GM12878 (cell line): ENCODE measurements at regions not wholly inside any gene's neighbourhood (a gene's known extent, or its start where the extent isn't known, plus 50 kb on each side); places are given as distances from the start of the nearest gene placed in this dataset.

Source experiments
- ATAC-seq: fragments of 200-7000 bp; cut with Tn5 transposase; 3 replicates; pipeline ENCODE4 v1.9.1; 2020; ENCODE audit warnings: mild to moderate bottlenecking, moderate library complexity
- BruUV-seq: library from RNA; stranded (reverse); fragments of 400-500 nt; replicated peaks from 2 replicates; lab custom pipeline; 2021; lab: Mats Ljungman, UMichigan
- CTCF ChIA-PET: fragments of 300-600 bp; sonication (Branson Sonifier 250); formaldehyde crosslinking; extraction: SDS; loops from one replicate; lab custom pipeline; 2021; ENCODE audit warnings: inconsistent platforms; lab: Yijun Ruan, JAX
- POLR2A ChIA-PET: fragments of 350-600 bp; formaldehyde crosslinking; extraction: SDS; loops from one replicate; lab custom pipeline; 2021; ENCODE audit warnings: inconsistent platforms; lab: Charles Lee
- RAD21 ChIA-PET: fragments of 300-600 bp; sonication (Branson Sonifier 250); formaldehyde crosslinking; loops from one replicate; lab custom pipeline; 2023; ENCODE audit warnings: antibody characterized with exemption; ENCODE audit not compliant: unreplicated experiment; lab: Charles Lee
- SMC1A ChIA-PET: fragments of 300-600 bp; sonication (Branson Sonifier 250); formaldehyde crosslinking; loops from one replicate; lab custom pipeline; 2023; ENCODE audit not compliant: unreplicated experiment, uncharacterized antibody; lab: Charles Lee
- DNase-seq: peaks from one replicate; pipeline ENCODE4 v3.0.0-alpha.2; 2011; ENCODE audit warnings: low read depth, low spot score
- FAIRE-seq: peaks from 3 replicates; lab custom pipeline; 2011; peaks lifted over from hg19 to GRCh38; lab: Jason Lieb, UNC
- H2AFZ ChIP-seq: 2 replicates; pipeline ENCODE4 v1.6.0; 2011; ENCODE audit warnings: low read depth, low read length, control low read depth; ENCODE audit not compliant: control insufficient read depth
- H3K27ac ChIP-seq: 2 replicates; pipeline ENCODE4 v1.5.1; 2011; ENCODE audit warnings: control low read depth; ENCODE audit not compliant: control insufficient read depth, insufficient read depth
- H3K27me3 ChIP-seq, 2 experiments: replicated peaks in 1 of 2; 2 replicates each; pipeline versions ENCODE4 v1.6.0 to v1.6.1; 2011; ENCODE audit warnings: low read length in 1 of 2; ENCODE audit not compliant: control insufficient read depth in 2 of 2, insufficient read depth in 2 of 2
- H3K36me3 ChIP-seq, 2 experiments: 2 replicates each; pipeline ENCODE4 v1.5.1; 2011; ENCODE audit warnings: low read length in 1 of 2; ENCODE audit not compliant: control insufficient read depth in 2 of 2, insufficient read depth in 2 of 2
- H3K4me1 ChIP-seq: 2 replicates; pipeline ENCODE4 v1.6.1; 2011; ENCODE audit warnings: mild to moderate bottlenecking, low read length, moderate library complexity, mixed read lengths; ENCODE audit not compliant: control insufficient read depth, insufficient read depth
- H3K4me2 ChIP-seq: 2 replicates; pipeline ENCODE4 v1.6.0; 2011; ENCODE audit warnings: control low read depth; ENCODE audit not compliant: control insufficient read depth, insufficient read depth
- H3K4me3 ChIP-seq: fragments of 200-600 bp; sonication (generic); 2 replicates; pipeline ENCODE4 v1.5.1; 2016
- H3K79me2 ChIP-seq: 2 replicates; pipeline ENCODE4 v1.6.0; 2011; ENCODE audit warnings: low read length; ENCODE audit not compliant: control insufficient read depth, insufficient read depth
- H3K9ac ChIP-seq: 2 replicates; pipeline ENCODE4 v1.8.0; 2011; ENCODE audit warnings: low read length, control low read depth, mixed read lengths; ENCODE audit not compliant: control insufficient read depth, insufficient read depth
- H3K9me3 ChIP-seq: replicated peaks from 3 replicates; pipeline ENCODE4 v1.5.1; 2011; ENCODE audit warnings: mild to moderate bottlenecking, low read length; ENCODE audit not compliant: control insufficient read depth, insufficient read depth
- H4K20me1 ChIP-seq: 2 replicates; pipeline ENCODE4 v1.6.0; 2011; ENCODE audit not compliant: control insufficient read depth, insufficient read depth
- CREM ChIP-seq: IDR thresholded peaks from 2 replicates; pipeline ENCODE4 v1.6.1; 2014; ENCODE audit warnings: antibody characterized with exemption, low read depth
- CUX1 ChIP-seq: IDR thresholded peaks from 2 replicates; pipeline ENCODE4 v1.6.1; 2012; ENCODE audit warnings: improper control_type of control experiment, low read depth, low read length; ENCODE audit not compliant: insufficient replicate concordance
- EGR1 ChIP-seq, 2 experiments: IDR thresholded peaks; 1 replicate in 1 of 2; 2 replicates in 1 of 2; pipeline ENCODE4 v1.6.1; 2011 to 2012; ENCODE audit warnings: low read depth in 2 of 2, low read length in 2 of 2, borderline replicate concordance in 1 of 2, mild to moderate bottlenecking in 1 of 2, moderate library complexity in 1 of 2
- ESRRA ChIP-seq: IDR thresholded peaks from 2 replicates; pipeline ENCODE4 v1.6.1; 2012; ENCODE audit warnings: mild to moderate bottlenecking, low read length, improper control_type of control experiment
- HDGF ChIP-seq: fragments of 450-650 bp; IDR thresholded peaks from 2 replicates; pipeline ENCODE4 v1.6.1; 2016; ENCODE audit warnings: antibody characterized with exemption
- NFXL1 ChIP-seq: fragments of 450-650 bp; IDR thresholded peaks from 2 replicates; pipeline ENCODE4 v1.6.1; 2017; ENCODE audit warnings: antibody characterized with exemption, mild to moderate bottlenecking, borderline replicate concordance
- POLR2A ChIP-seq: IDR thresholded peaks from 2 replicates; pipeline ENCODE4 v1.6.1; 2011; ENCODE audit warnings: low read depth, mild to moderate bottlenecking, low read length
- RUNX3 ChIP-seq: IDR thresholded peaks from 2 replicates; pipeline ENCODE4 v1.6.1; 2012; ENCODE audit warnings: low read length, inconsistent platforms
- SKIL ChIP-seq: fragments of 450-650 bp; IDR thresholded peaks from 2 replicates; pipeline ENCODE4 v1.6.1; 2017; ENCODE audit warnings: mild to moderate bottlenecking, low read depth, inconsistent platforms; ENCODE audit not compliant: poor library complexity, severe bottlenecking
- SMARCA5 ChIP-seq: fragments of 450-650 bp; IDR thresholded peaks from 2 replicates; pipeline ENCODE4 v1.6.1; 2017; ENCODE audit warnings: mild to moderate bottlenecking
- SRF ChIP-seq, 2 experiments: IDR thresholded peaks; 2 replicates each; pipeline ENCODE4 v1.6.1; 2011; ENCODE audit warnings: low read depth in 2 of 2, low read length in 2 of 2, mild to moderate bottlenecking in 1 of 2, moderate library complexity in 1 of 2
- SUZ12 ChIP-seq: fragments of 200-600 bp; sonication (generic); IDR thresholded peaks from one replicate; pipeline ENCODE4 v1.6.1; 2018; ENCODE audit warnings: antibody characterized with exemption, mild to moderate bottlenecking; ENCODE audit not compliant: unreplicated experiment
- TCF7 ChIP-seq: IDR thresholded peaks from 2 replicates; pipeline ENCODE4 v1.6.1; 2014; ENCODE audit warnings: antibody characterized with exemption, borderline replicate concordance
- ZNF207 ChIP-seq: fragments of 450-650 bp; IDR thresholded peaks from 2 replicates; pipeline ENCODE4 v1.6.1; 2014; ENCODE audit warnings: antibody characterized with exemption, mild to moderate bottlenecking, borderline replicate concordance
- ZZZ3 ChIP-seq: IDR thresholded peaks from 2 replicates; pipeline ENCODE4 v1.6.1; 2011; ENCODE audit warnings: low read depth; ENCODE audit not compliant: control insufficient read depth, insufficient read length
- WGBS: methylation state at CpG from one replicate; pipeline ENCODE4 v1.1.6; 2016; ENCODE audit warnings: low lambda C conversion rate; ENCODE audit not compliant: insufficient replicate concordance, insufficient coverage; ENCODE audit errors: missing lambda C conversion rate; 5-methylcytosine and 5-hydroxymethylcytosine counted together
- in situ Hi-C: fragments of 300-500 bp; cut with MboI; formaldehyde crosslinking; loops from 9 replicates; pipeline ENCODE4 v1.14.3; 2018; ENCODE audit warnings: mixed read lengths
- intact Hi-C: fragments of 100-400 bp; cut with micrococcal nuclease; formaldehyde crosslinking; loops from one replicate; pipeline ENCODE4 v1.14.2; 2022; ENCODE audit not compliant: unreplicated experiment

- no peak for TF ChIP-seq SKIL
- TF ChIP-seq ZNF207 = no peak
- TF ChIP-seq HDGF = no peak
- no peak for TF ChIP-seq CUX1
- TF ChIP-seq NFXL1 = no peak
- TF ChIP-seq POLR2A = no peak
Observed at GRCh38 chr9:86653466-86653865, 293.8 kb downstream of the GAS1 start (continued).

- no peaks in the 10 kb centered on the region for H4K20me1 ChIP-seq
- no peak overlapping the region for H3K4me2 ChIP-seq
- H3K9ac ChIP-seq = no peak overlapping the region
- H3K79me2 ChIP-seq = no peaks in the 10 kb centered on the region
- WGBS = 0% methylated on average over 2 of the region's 2 CpGs
- ATAC-seq = no peak
- FAIRE-seq = no peak
- no peak overlapping the region for H2AFZ ChIP-seq
- intact Hi-C loops (no loop called here), in situ Hi-C loops (no loop called here)
- H3K4me3 ChIP-seq = no peak overlapping the region
- ChIA-PET RAD21 (no interaction called here), POLR2A (no interaction called here), CTCF (interaction anchor here (1.0 kb wide), 1 partner anchor 22 kb away, joined by 3 read pairs; no protein-coding TSS in a partner anchor), SMC1A (no interaction called here)
- no peaks in the 10 kb centered on the region for H3K9me3 ChIP-seq
- H3K36me3 ChIP-seq = no peaks in the 10 kb centered on the region
- no peak overlapping the region for H3K27ac ChIP-seq
- no peak for DNase-seq
- BruUV-seq = no TSS peak
- H3K27me3 ChIP-seq = no peaks in the 10 kb centered on the region
- H3K4me1 ChIP-seq = no peaks in the 10 kb centered on the region
- TF ChIP-seq RUNX3 (no peak), EGR1 (IDR thresholded peaks at IDR 0.05; ENCODE audit: borderline replicate concordance in 1 of 2, low read depth in 2 of 2, low read length in 2 of 2) (no peak), CREM (no peak), TCF7 (no peak), SMARCA5 (no peak), ESRRA (no peak), ZZZ3 (no peak), SUZ12 (no peak), SRF (IDR thresholded peaks at IDR 0.05; ENCODE audit: low read depth in 2 of 2, low read length in 2 of 2) (no peak)
Observed at GRCh38 chr9:86652736-86653135, 294.6 kb downstream of the GAS1 start.
